Fibroblast of the aortic adventitia (primary cell): ENCODE measurements at regions not wholly inside any gene's neighbourhood (a gene's known extent, or its start where the extent isn't known, plus 50 kb on each side); places are given as distances from the start of the nearest gene placed in this dataset.
"Not testable (repeated sequence)": the region's sequence is repeated elsewhere in the genome, so short reads cannot be mapped to it uniquely, and the experiment has no call there.

Experiments
- DNase-seq: peaks from one replicate; pipeline ENCODE4 v3.0.0-alpha.2; 2010; ENCODE audit warnings: low read depth
- H3K4me3 ChIP-seq: 2 replicates; pipeline ENCODE4 v1.5.1; 2011; ENCODE audit warnings: low read depth, mild to moderate bottlenecking, control low read depth, low read length, moderate library complexity
- CTCF ChIP-seq: IDR thresholded peaks from 2 replicates; pipeline ENCODE4 v1.5.1; 2011; ENCODE audit warnings: mild to moderate bottlenecking, low read length, control low read depth, inconsistent platforms; ENCODE audit not compliant: insufficient read depth

DNA sequence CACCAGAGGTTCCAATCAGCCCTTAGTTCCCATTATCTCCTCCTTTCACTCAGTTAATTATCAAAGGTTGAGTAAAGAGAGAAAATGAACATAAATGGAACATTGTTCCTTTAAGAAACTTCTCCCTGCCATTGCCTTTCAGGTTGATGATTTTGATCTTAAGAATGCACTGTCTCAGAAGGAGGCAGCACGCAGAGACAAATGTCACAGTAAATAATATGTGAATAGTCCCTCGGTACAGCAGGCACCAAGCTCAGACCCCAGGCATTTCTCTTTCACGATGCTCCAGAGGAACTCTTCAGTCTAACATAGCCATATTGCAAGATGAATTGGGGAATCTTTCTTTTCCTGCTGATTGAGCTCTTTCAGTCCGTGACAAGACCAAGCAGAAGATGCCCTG lies 435.3 kb upstream of the SPTLC3 start:
- no peak for TF ChIP-seq CTCF
- DNase-seq, result no peak

DNA sequence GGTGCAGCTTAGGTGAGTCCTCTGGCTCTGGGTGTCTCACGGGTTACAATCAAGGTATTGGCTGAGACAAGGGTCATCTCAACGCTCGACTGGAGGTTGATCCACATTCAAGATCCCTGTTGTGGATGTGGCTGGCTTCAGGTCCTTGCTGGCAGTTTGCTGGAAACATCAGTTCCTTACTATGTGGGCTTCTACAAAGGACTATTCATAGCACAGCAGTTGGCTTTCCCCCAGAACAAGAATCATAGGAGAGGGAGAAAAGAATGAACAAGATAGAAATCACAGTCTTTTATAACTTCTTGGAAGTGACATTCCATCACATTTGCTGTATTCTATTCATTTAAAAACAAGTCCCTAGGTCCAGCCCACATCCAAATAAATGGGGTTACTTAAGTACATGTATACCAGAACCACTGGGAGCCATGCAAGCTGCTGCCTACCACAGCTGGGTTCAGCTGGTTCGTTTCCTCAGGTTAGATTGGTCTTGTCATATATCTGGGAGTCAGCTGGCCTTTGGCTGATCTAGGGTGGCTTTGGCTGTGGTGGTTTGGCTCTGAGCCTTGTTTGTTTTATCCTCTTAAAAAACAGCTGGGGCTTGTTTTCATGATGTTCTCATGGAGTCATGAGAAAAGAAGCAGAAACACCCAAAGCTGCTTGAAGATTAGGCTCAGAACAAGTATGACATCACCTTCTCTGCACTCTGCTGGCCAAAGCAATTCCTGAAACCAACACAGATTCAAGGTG lies 433.2 kb upstream of the SPTLC3 start:
- no peak overlapping the region for H3K4me3 ChIP-seq
- no peak for DNase-seq
- no peak for TF ChIP-seq CTCF

More for the DNA sequence above, 435.3 kb upstream of the SPTLC3 start:
- no peak overlapping the region for H3K4me3 ChIP-seq

DNA sequence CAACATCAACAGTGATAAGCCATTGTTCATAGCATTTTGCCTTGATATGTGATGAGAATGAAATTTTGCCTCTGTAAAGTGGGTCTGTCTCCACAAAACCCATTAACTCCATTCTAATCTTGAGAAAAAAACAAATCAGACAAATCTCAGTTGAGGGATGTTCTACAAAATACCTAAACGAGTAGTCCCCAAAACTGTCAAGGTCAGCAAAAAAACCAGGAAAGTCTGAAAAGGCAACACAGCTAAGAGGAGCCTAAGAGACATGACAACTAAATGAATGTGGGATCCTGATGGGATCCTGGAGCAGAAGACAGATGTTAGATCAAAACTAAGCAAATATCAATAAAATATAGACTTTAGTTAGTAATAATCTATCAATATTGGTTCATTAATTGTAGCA lies 431.6 kb upstream of the SPTLC3 start:
- DNase-seq, result no peak
- TF ChIP-seq CTCF, result no peak
- H3K4me3 ChIP-seq, result no peak overlapping the region

DNA sequence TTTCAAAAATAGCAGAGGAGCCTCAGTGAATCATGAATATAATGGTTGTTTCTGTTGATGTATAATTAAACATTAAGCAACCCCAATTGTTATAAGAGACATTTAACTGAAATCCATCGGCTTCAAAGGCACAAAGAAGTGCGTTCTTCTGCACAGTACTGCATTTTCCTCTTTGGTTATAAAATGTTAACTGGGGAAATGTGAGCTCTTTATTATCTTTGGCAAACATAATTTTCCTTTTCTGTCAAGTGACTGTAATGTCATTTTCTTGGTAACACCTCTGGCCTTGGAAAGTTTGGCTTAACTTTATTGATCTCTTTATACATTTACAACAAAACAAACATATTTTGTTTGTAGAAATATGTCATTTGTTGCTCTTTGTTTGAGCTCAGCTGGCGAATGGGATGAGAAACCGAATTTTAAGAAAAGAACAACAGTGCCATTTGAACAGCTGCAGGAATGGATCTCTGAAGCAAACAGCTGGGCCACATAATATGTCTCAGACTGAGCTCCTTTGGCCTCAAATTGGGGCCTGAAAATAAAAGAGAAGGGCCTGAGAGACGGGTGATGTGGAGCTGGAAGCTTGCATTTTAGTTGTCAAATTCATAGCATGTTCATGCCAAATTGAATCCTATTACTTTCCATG lies 427.0 kb upstream of the SPTLC3 start:
- no peak for DNase-seq
- H3K4me3 ChIP-seq, result no peak overlapping the region
- no peak for TF ChIP-seq CTCF

DNA sequence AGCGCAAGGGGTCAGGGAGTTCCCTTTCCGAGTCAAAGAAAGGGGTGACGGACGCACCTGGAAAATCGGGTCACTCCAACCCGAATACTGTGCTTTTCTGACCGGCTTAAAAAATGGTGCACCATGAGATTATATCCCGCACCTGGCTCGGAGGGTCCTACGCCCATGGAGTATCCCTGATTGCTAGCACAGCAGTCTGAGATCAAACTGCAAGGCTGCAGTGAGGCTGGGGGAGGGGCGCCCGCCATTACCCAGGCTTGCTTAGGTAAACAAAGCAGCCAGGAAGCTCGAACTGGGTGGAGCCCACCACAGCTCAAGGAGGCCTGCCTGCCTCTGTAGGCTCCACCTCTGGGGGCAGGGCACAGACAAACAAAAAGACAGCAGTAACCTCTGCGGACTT lies 426.1 kb upstream of the SPTLC3 start:
- not testable (repeated sequence) for H3K4me3 ChIP-seq, DNase-seq

DNA sequence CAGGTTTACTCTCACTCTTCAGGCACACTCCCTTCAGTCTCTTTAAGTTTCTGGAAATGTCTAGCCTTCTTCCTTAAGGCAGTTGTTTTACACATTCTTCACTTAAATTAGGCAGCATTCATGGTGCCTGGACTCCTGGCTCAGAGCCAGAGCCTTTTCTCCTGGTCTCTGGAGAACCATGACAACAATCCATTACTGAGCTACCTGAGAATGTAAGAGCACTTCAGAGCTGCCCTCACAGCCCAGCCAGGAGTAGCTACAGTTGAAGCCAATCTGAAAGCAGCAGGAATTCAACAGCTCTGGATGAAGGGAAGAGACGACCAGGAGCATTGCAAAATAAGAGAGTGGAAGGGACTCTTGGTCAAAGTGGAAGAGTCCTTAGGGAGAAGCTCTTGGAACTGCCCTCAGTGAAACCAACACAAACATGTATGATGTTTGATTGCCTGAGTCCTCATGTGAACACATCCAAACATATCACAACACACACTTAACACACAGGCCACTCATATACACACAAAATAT lies 416.8 kb upstream of the SPTLC3 start:
- DNase-seq, result no peak
- no peak for TF ChIP-seq CTCF
- no peak overlapping the region for H3K4me3 ChIP-seq

- DNase-seq, result no peak
- no peak overlapping the region for H3K4me3 ChIP-seq
- TF ChIP-seq CTCF, result no peak
Observed at GRCh38 chr20:12592756-12593155, 416.0 kb upstream of the SPTLC3 start.
